ENCODE measurements at regions not wholly inside any gene's neighbourhood (a gene's known extent, or its start where the extent isn't known, plus 50 kb on each side); places are given as distances from the start of the nearest gene placed in this dataset.

- Histone ChIP-seq H3K4me2 (ENCODE audit: low read length) (no peak overlapping the region), H3K9me2 (ENCODE audit: insufficient read depth, low read length) (no peaks in the 10 kb centered on the region), H3K79me2 (ENCODE audit: insufficient read depth, low read depth, low read length) (no peaks in the 10 kb centered on the region), H4K20me1 (ENCODE audit: insufficient read depth, low read length) (no peaks in the 10 kb centered on the region), H3K27ac (ENCODE audit: low read depth, low read length, poor library complexity, severe bottlenecking) (no peak overlapping the region), H2AFZ (ENCODE audit: low read length) (no peak overlapping the region), H3K4me1 (ENCODE audit: insufficient read depth, low read length, poor library complexity, severe bottlenecking) (no peaks in the 10 kb centered on the region), H3K4me3 (ENCODE audit: low read depth, low read length, poor library complexity, severe bottlenecking) (no peak overlapping the region), H3K9me3 (ENCODE audit: low read length) (0 out of 2 replicates have a peak, but pooled peaks cover 4% of the 10 kb centered on the region), H3K36me3 (ENCODE audit: insufficient read depth, low read length) (no peaks in the 10 kb centered on the region)
- TF ChIP-seq EZH2phosphoT487 (IDR thresholded peaks at IDR 0.05; ENCODE audit: borderline replicate concordance, low read depth, low read length) (no peak), CTCF (conservative IDR thresholded peaks at IDR 0.05; ENCODE audit: low read length) (no peak)
- no TSS peak for BruUV-seq (replicated peaks)
- DNase-seq (ENCODE audit: low spot score): no peak
- ChIA-PET POLR2A (interaction anchor here (0.7 kb wide), 1 partner anchor 811 kb away, joined by 3 read pairs; no protein-coding TSS in a partner anchor), CTCF (ENCODE audit: unreplicated experiment) (no interaction called here)
- intact Hi-C loops (cut with micrococcal nuclease; ENCODE audit: unreplicated experiment): no loop called here
These were observed 275.9 kb upstream of the CDH4 start for GRCh38 chr20:60976139-60976538.

GRCh38 chr20:60976913-60977312, 275.1 kb upstream of the CDH4 start:
- H3K4me2 ChIP-seq (ENCODE audit: low read length): no peak overlapping the region
- intact Hi-C loops (cut with micrococcal nuclease; ENCODE audit: unreplicated experiment): no loop called here
- no TSS peak for BruUV-seq (replicated peaks)
- no peak overlapping the region for H2AFZ ChIP-seq (ENCODE audit: low read length)
- DNase-seq (ENCODE audit: low spot score): no peak
- no peaks in the 10 kb centered on the region for H3K4me1 ChIP-seq (ENCODE audit: insufficient read depth, low read length, poor library complexity, severe bottlenecking)
- H3K79me2 ChIP-seq (ENCODE audit: insufficient read depth, low read depth, low read length): no peaks in the 10 kb centered on the region
- TF ChIP-seq EZH2phosphoT487 (IDR thresholded peaks at IDR 0.05; ENCODE audit: borderline replicate concordance, low read depth, low read length) (no peak), CTCF (conservative IDR thresholded peaks at IDR 0.05; ENCODE audit: low read length) (no peak)
- no peak overlapping the region for H3K4me3 ChIP-seq (ENCODE audit: low read depth, low read length, poor library complexity, severe bottlenecking)
- POLR2A ChIA-PET: no interaction called here
- H4K20me1 ChIP-seq (ENCODE audit: insufficient read depth, low read length): no peaks in the 10 kb centered on the region
- H3K36me3 ChIP-seq (ENCODE audit: insufficient read depth, low read length): no peaks in the 10 kb centered on the region
- CTCF ChIA-PET (ENCODE audit: unreplicated experiment): no interaction called here
- no peak overlapping the region for H3K27ac ChIP-seq (ENCODE audit: low read depth, low read length, poor library complexity, severe bottlenecking)
- 0 out of 2 replicates have a peak, but pooled peaks cover 4% of the 10 kb centered on the region for H3K9me3 ChIP-seq (ENCODE audit: low read length)
- H3K9me2 ChIP-seq (ENCODE audit: insufficient read depth, low read length): no peaks in the 10 kb centered on the region

GRCh38 chr20:60977901-60978300, 274.2 kb upstream of the CDH4 start:
- no peaks in the 10 kb centered on the region for H3K36me3 ChIP-seq (ENCODE audit: insufficient read depth, low read length)
- BruUV-seq (replicated peaks): no TSS peak
- H3K9me3 ChIP-seq (ENCODE audit: low read length): 0 out of 2 replicates have a peak, but pooled peaks cover 4% of the 10 kb centered on the region
- TF ChIP-seq CTCF (conservative IDR thresholded peaks at IDR 0.05; ENCODE audit: low read length) (no peak), EZH2phosphoT487 (IDR thresholded peaks at IDR 0.05; ENCODE audit: borderline replicate concordance, low read depth, low read length) (no peak)
- no peaks in the 10 kb centered on the region for H4K20me1 ChIP-seq (ENCODE audit: insufficient read depth, low read length)
- no peak overlapping the region for H3K4me3 ChIP-seq (ENCODE audit: low read depth, low read length, poor library complexity, severe bottlenecking)
- H3K4me1 ChIP-seq (ENCODE audit: insufficient read depth, low read length, poor library complexity, severe bottlenecking): no peaks in the 10 kb centered on the region
- CTCF ChIA-PET (ENCODE audit: unreplicated experiment): no interaction called here
- H3K79me2 ChIP-seq (ENCODE audit: insufficient read depth, low read depth, low read length): no peaks in the 10 kb centered on the region
- intact Hi-C loops (cut with micrococcal nuclease; ENCODE audit: unreplicated experiment): no loop called here
- DNase-seq (ENCODE audit: low spot score): no peak
- POLR2A ChIA-PET: no interaction called here
- H2AFZ ChIP-seq (ENCODE audit: low read length): no peak overlapping the region
- no peaks in the 10 kb centered on the region for H3K9me2 ChIP-seq (ENCODE audit: insufficient read depth, low read length)
- no peak overlapping the region for H3K27ac ChIP-seq (ENCODE audit: low read depth, low read length, poor library complexity, severe bottlenecking)
- no peak overlapping the region for H3K4me2 ChIP-seq (ENCODE audit: low read length)

Data from OCI-LY7 (cell line).